Adrenal gland (tissue), 5 donors: ENCODE measurements at regions not wholly inside any gene's neighbourhood (a gene's known extent, or its start where the extent isn't known, plus 50 kb on each side); places are given as distances from the start of the nearest gene placed in this dataset.

ENCODE experiments used
- CTCF ChIP-seq, 6 experiments: fragments of 450-650 bp in 4 of 6; fragments of 200-600 bp in 2 of 6; sonication (generic) in 1 of 6; IDR thresholded peaks; 1 replicate in 5 of 6; 2 replicates in 1 of 6; pipeline versions ENCODE4 v1.5.1 to v1.8.0; 2016 to 2021; ENCODE audit warnings: antibody characterized with exemption in 6 of 6, mild to moderate bottlenecking in 2 of 6, moderate library complexity in 1 of 6
- POLR2A ChIP-seq, 2 donors: fragments of 450-650 bp; IDR thresholded peaks; one replicate each; pipeline ENCODE4 v1.6.1; 2017; ENCODE audit warnings: antibody characterized with exemption in 2 of 2, mild to moderate bottlenecking in 2 of 2, moderate library complexity in 1 of 2
- donor health status: DM: no; HTN: no; CAD: no.

DNA sequence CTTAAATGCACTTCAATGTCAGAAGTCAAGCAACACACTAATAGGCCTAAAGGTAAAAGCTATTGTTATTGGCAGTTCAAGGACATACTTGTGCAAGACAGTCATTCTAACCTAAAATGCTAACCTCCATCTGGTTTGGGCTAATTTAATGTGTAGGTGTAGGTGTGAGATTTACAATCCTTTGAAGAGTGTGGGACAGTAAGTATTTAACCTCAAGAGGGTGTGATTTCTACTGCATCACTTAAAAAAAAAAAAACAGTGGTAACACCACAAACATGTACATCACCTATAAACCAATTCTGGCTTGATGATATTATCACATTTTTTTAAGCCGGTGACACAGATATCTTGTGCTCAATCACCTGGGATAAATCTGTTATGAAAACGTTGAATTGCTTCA, 127.5 kb upstream of the MEF2C start:
- TF ChIP-seq CTCF (IDR thresholded peaks at IDR 0.05) (no peak), POLR2A (IDR thresholded peaks at IDR 0.05) (no peak)
